Loucy (cell line): ENCODE measurements at regions not wholly inside any gene's neighbourhood (a gene's known extent, or its start where the extent isn't known, plus 50 kb on each side); places are given as distances from the start of the nearest gene placed in this dataset.
A peak's percentile ranks its signal among the peaks of the same experiment; 100 is the strongest.

Source experiments
- H2AFZ ChIP-seq: fragments of 200-600 bp; sonication (generic); 2 replicates; pipeline ENCODE4 v1.6.0; 2016; ENCODE audit warnings: antibody characterized with exemption, mild to moderate bottlenecking, low read length, moderate library complexity
- H3F3A ChIP-seq: fragments of 200-600 bp; 2 replicates; pipeline ENCODE4 v1.6.0; 2016; ENCODE audit warnings: antibody characterized with exemption, low read depth, mild to moderate bottlenecking
- H3K27me3 ChIP-seq: fragments of 200-600 bp; sonication (generic); 2 replicates; pipeline ENCODE4 v1.6.1; 2014; ENCODE audit warnings: low read length, mild to moderate bottlenecking; ENCODE audit not compliant: insufficient read depth, poor library complexity, severe bottlenecking
- H3K36me3 ChIP-seq: fragments of 200-600 bp; sonication (generic); 2 replicates; pipeline ENCODE4 v1.6.1; 2016; ENCODE audit warnings: low read length; ENCODE audit not compliant: insufficient read depth
- H3K4me1 ChIP-seq: fragments of 200-600 bp; sonication (generic); 2 replicates; pipeline ENCODE4 v1.5.1; 2014; ENCODE audit warnings: low read length, mild to moderate bottlenecking; ENCODE audit not compliant: insufficient read depth, poor library complexity, severe bottlenecking
- H3K4me2 ChIP-seq: fragments of 200-600 bp; sonication (generic); 2 replicates; pipeline ENCODE4 v1.6.0; 2014; ENCODE audit warnings: antibody characterized with exemption, low read length, low read depth, mild to moderate bottlenecking; ENCODE audit not compliant: poor library complexity, severe bottlenecking
- H3K4me3 ChIP-seq: fragments of 200-600 bp; sonication (generic); 2 replicates; pipeline ENCODE4 v1.5.1; 2014; ENCODE audit warnings: low read length, mild to moderate bottlenecking, mixed read lengths; ENCODE audit not compliant: poor library complexity, severe bottlenecking
- H3K79me2 ChIP-seq: fragments of 200-600 bp; sonication (generic); 2 replicates; pipeline ENCODE4 v1.6.1; 2014; ENCODE audit warnings: low read length; ENCODE audit not compliant: insufficient read depth
- H3K9ac ChIP-seq: fragments of 200-600 bp; sonication (generic); 2 replicates; pipeline ENCODE4 v1.6.0; 2014; ENCODE audit warnings: mild to moderate bottlenecking, low read depth, low read length, moderate library complexity; ENCODE audit not compliant: poor library complexity, severe bottlenecking
- H3K9me2 ChIP-seq: fragments of 200-600 bp; sonication (generic); replicated peaks from 2 replicates; pipeline ENCODE4 v1.6.1; 2016; ENCODE audit warnings: low read depth, low read length, mixed read lengths
- H3K9me3 ChIP-seq: fragments of 200-600 bp; sonication (generic); 2 replicates; pipeline ENCODE4 v1.6.1; 2014; ENCODE audit warnings: mild to moderate bottlenecking, antibody characterized with exemption, low read length, low read depth; ENCODE audit not compliant: insufficient read depth
- H4K20me1 ChIP-seq: fragments of 200-600 bp; sonication (generic); 2 replicates; pipeline ENCODE4 v1.6.0; 2014; ENCODE audit warnings: antibody characterized with exemption, low read length, mild to moderate bottlenecking; ENCODE audit not compliant: insufficient read depth, poor library complexity, severe bottlenecking
- CTCF ChIP-seq: fragments of 200-600 bp; sonication (generic); conservative IDR thresholded peaks from 2 replicates; pipeline ENCODE4 v1.5.1; 2014; ENCODE audit warnings: mild to moderate bottlenecking, antibody characterized with exemption, low read length
- EZH2phosphoT487 ChIP-seq: fragments of 200-600 bp; IDR thresholded peaks from 2 replicates; pipeline ENCODE4 v1.6.1; 2018; ENCODE audit warnings: antibody characterized with exemption, mild to moderate bottlenecking, moderate library complexity, borderline replicate concordance

GRCh38 chr6:150539111-150539510, 60.6 kb upstream of the PLEKHG1 start:
- Histone ChIP-seq H2AFZ (no peak overlapping the region), H3K9me2 (no peaks in the 10 kb centered on the region), H3K4me3 (no peak overlapping the region), H3K9me3 (no peaks in the 10 kb centered on the region), H3F3A (no peaks in the 10 kb centered on the region), H3K79me2 (no peaks in the 10 kb centered on the region), H3K9ac (no peak overlapping the region), H3K27me3 (no peaks in the 10 kb centered on the region), H3K36me3 (no peaks in the 10 kb centered on the region), H3K4me1 (peaks cover 10% of the 10 kb centered on the region), H4K20me1 (no peaks in the 10 kb centered on the region), H3K4me2 (no peak overlapping the region)
- TF ChIP-seq EZH2phosphoT487 (no peak), CTCF (no peak)

- Histone ChIP-seq H3K4me2 (no peak overlapping the region), H3K27me3 (no peaks in the 10 kb centered on the region)
These were observed 60.1 kb upstream of the PLEKHG1 start for GRCh38 chr6:150539568-150539967.

GRCh38 chr6:150541576-150541975, 58.1 kb upstream of the PLEKHG1 start:
- Histone ChIP-seq H3K9me2 (no peaks in the 10 kb centered on the region), H3K4me2 (no peak overlapping the region), H2AFZ (no peak overlapping the region), H3K9me3 (no peaks in the 10 kb centered on the region), H3K9ac (no peak overlapping the region), H3K27me3 (no peaks in the 10 kb centered on the region), H3K4me1 (peaks cover 10% of the 10 kb centered on the region), H3K36me3 (no peaks in the 10 kb centered on the region), H3K79me2 (no peaks in the 10 kb centered on the region), H3K4me3 (no peak overlapping the region), H4K20me1 (no peaks in the 10 kb centered on the region), H3F3A (no peaks in the 10 kb centered on the region)
- TF ChIP-seq CTCF: no peak
- TF ChIP-seq EZH2phosphoT487: no peak

More at GRCh38 chr6:150539568-150539967, 60.1 kb upstream of the PLEKHG1 start:
- Histone ChIP-seq H3F3A (no peaks in the 10 kb centered on the region), H2AFZ (peak overlapping the region; percentile 41; the same call in 1 of the 2 replicates), H3K9me2 (no peaks in the 10 kb centered on the region), H3K36me3 (no peaks in the 10 kb centered on the region), H3K4me1 (peaks cover 10% of the 10 kb centered on the region), H3K9ac (no peak overlapping the region), H3K4me3 (no peak overlapping the region), H4K20me1 (no peaks in the 10 kb centered on the region), H3K79me2 (no peaks in the 10 kb centered on the region), H3K9me3 (no peaks in the 10 kb centered on the region)
- TF ChIP-seq CTCF (no peak), EZH2phosphoT487 (no peak)
